GM21786 (cell line): ENCODE measurements at regions not wholly inside any gene's neighbourhood (a gene's known extent, or its start where the extent isn't known, plus 50 kb on each side); places are given as distances from the start of the nearest gene placed in this dataset.
"Not testable (repeated sequence)": the region's sequence is repeated elsewhere in the genome, so short reads cannot be mapped to it uniquely, and the experiment has no call there.

Experiments used
- ATAC-seq: cut with Tn5 transposase; IDR thresholded peaks from one replicate; pipeline ENCODE4 v1.9.1; 2021; ENCODE audit not compliant: unreplicated experiment

GRCh38 chr16:29136046-29136696 lies 151.3 kb downstream of the LAT start:
- not testable (repeated sequence) for ATAC-seq

GRCh38 chr16:29135098-29135497 lies 150.2 kb downstream of the LAT start:
- not testable (repeated sequence) for ATAC-seq

GRCh38 chr16:29133681-29134430 lies 149.0 kb downstream of the LAT start:
- ATAC-seq = not testable (repeated sequence)

GRCh38 chr16:29132869-29133268 lies 148.0 kb downstream of the LAT start:
- not testable (repeated sequence) for ATAC-seq

- ATAC-seq = not testable (repeated sequence)
These were observed 147.6 kb downstream of the LAT start for GRCh38 chr16:29132444-29132843.

- ATAC-seq = not testable (repeated sequence)
These were observed 146.3 kb downstream of the LAT start for GRCh38 chr16:29130901-29131851.

- not testable (repeated sequence) for ATAC-seq
These were observed 145.4 kb downstream of the LAT start for GRCh38 chr16:29130131-29130711.

GRCh38 chr16:29129458-29130038 lies 144.7 kb downstream of the LAT start:
- not testable (repeated sequence) for ATAC-seq

GRCh38 chr16:29128732-29129457 lies 144.0 kb downstream of the LAT start:
- not testable (repeated sequence) for ATAC-seq

GRCh38 chr16:29127806-29128420 lies 143.1 kb downstream of the LAT start:
- not testable (repeated sequence) for ATAC-seq

- no peak for ATAC-seq
These were observed 141.8 kb downstream of the LAT start for GRCh38 chr16:29126616-29127015.

GRCh38 chr16:29126057-29126494 lies 141.2 kb downstream of the LAT start:
- ATAC-seq = no peak

GRCh38 chr16:29124828-29125227 lies 140.0 kb downstream of the LAT start:
- ATAC-seq = no peak

- ATAC-seq = not testable (repeated sequence)
These were observed 139.3 kb downstream of the LAT start for GRCh38 chr16:29124162-29124561.

- not testable (repeated sequence) for ATAC-seq
These were observed 135.8 kb downstream of the LAT start for GRCh38 chr16:29120680-29121079.

- ATAC-seq = not testable (repeated sequence)
These were observed 133.6 kb downstream of the LAT start for GRCh38 chr16:29118301-29118957.

- no peak for ATAC-seq
These were observed 132.8 kb downstream of the LAT start for GRCh38 chr16:29117631-29118030.

- no peak for ATAC-seq
These were observed 132.1 kb downstream of the LAT start for GRCh38 chr16:29116980-29117379.

- ATAC-seq = not testable (repeated sequence)
These were observed 131.4 kb downstream of the LAT start for GRCh38 chr16:29116207-29116606.
